HL-60/S4 treated with retinoic acid at 250 ng/mL for 4 days and 3 days (cell line): ENCODE measurements at regions not wholly inside any gene's neighbourhood (a gene's known extent, or its start where the extent isn't known, plus 50 kb on each side); places are given as distances from the start of the nearest gene placed in this dataset.

Experiments used
- in situ Hi-C: fragments of 300-500 bp; cut with MboI; formaldehyde crosslinking; loops from 2 replicates; pipeline ENCODE4 v1.7.0; 2022; ENCODE audit warnings: low sequenced_read_pairs

- in situ Hi-C loops, result no loop called here
These were observed 1613.8 kb downstream of the MAT2B start for GRCh38 chr5:165119175-165119574.

- in situ Hi-C loops, result no loop called here
These were observed 1621.2 kb downstream of the MAT2B start for GRCh38 chr5:165126598-165126997.

- in situ Hi-C loops, result no loop called here
These were observed 1622.5 kb downstream of the MAT2B start for GRCh38 chr5:165127941-165128340.

GRCh38 chr5:165130656-165131055 lies 1625.2 kb downstream of the MAT2B start:
- in situ Hi-C loops, result no loop called here

GRCh38 chr5:165134155-165134554 lies 1628.7 kb downstream of the MAT2B start:
- in situ Hi-C loops, result no loop called here

GRCh38 chr5:165135565-165135964 lies 1630.1 kb downstream of the MAT2B start:
- in situ Hi-C loops, result no loop called here

- in situ Hi-C loops, result no loop called here
These were observed 1632.3 kb downstream of the MAT2B start for GRCh38 chr5:165137701-165138100.

- in situ Hi-C loops, result no loop called here
These were observed 1632.8 kb downstream of the MAT2B start for GRCh38 chr5:165138236-165138635.

GRCh38 chr5:165139262-165139661 lies 1633.8 kb downstream of the MAT2B start:
- in situ Hi-C loops, result no loop called here

- in situ Hi-C loops, result no loop called here
These were observed 1634.3 kb downstream of the MAT2B start for GRCh38 chr5:165139721-165140120.

GRCh38 chr5:165143741-165144140 lies 1638.3 kb downstream of the MAT2B start:
- in situ Hi-C loops, result no loop called here

GRCh38 chr5:165149431-165149830 lies 1644.0 kb downstream of the MAT2B start:
- in situ Hi-C loops, result no loop called here

- in situ Hi-C loops, result no loop called here
These were observed 1646.6 kb downstream of the MAT2B start for GRCh38 chr5:165152058-165152457.

- in situ Hi-C loops, result no loop called here
These were observed 1651.8 kb downstream of the MAT2B start for GRCh38 chr5:165157219-165157618.

- in situ Hi-C loops, result no loop called here
These were observed 1655.8 kb downstream of the MAT2B start for GRCh38 chr5:165161204-165161603.

GRCh38 chr5:165163861-165164260 lies 1658.4 kb downstream of the MAT2B start:
- in situ Hi-C loops, result no loop called here

GRCh38 chr5:165173651-165174050 lies 1668.2 kb downstream of the MAT2B start:
- in situ Hi-C loops, result no loop called here

GRCh38 chr5:165175041-165175440 lies 1669.6 kb downstream of the MAT2B start:
- in situ Hi-C loops, result no loop called here

GRCh38 chr5:165184183-165184582 lies 1678.8 kb downstream of the MAT2B start:
- in situ Hi-C loops, result no loop called here

GRCh38 chr5:165185716-165186115 lies 1680.3 kb downstream of the MAT2B start:
- in situ Hi-C loops, result no loop called here

- in situ Hi-C loops, result no loop called here
These were observed 1682.4 kb downstream of the MAT2B start for GRCh38 chr5:165187815-165188214.

GRCh38 chr5:165188556-165189175 lies 1683.2 kb downstream of the MAT2B start:
- in situ Hi-C loops, result no loop called here

- in situ Hi-C loops, result no loop called here
These were observed 1691.5 kb downstream of the MAT2B start for GRCh38 chr5:165196961-165197360.
